Erythroblast (primary cell): ENCODE measurements at regions not wholly inside any gene's neighbourhood (a gene's known extent, or its start where the extent isn't known, plus 50 kb on each side); places are given as distances from the start of the nearest gene placed in this dataset.

Source experiments
- DNase-seq, 2 experiments: peaks; one replicate each; lab custom pipeline; 2025; lab: John Stamatoyannopoulos, UW
- GATA1 ChIP-seq: IDR thresholded peaks from 2 replicates; pipeline ENCODE4 v1.6.1; 2011; ENCODE audit warnings: low read depth, mild to moderate bottlenecking, control low read depth, low read length, moderate library complexity
- POLR2A ChIP-seq: IDR thresholded peaks from 2 replicates; pipeline ENCODE4 v1.6.1; 2011; ENCODE audit warnings: mild to moderate bottlenecking, low read length

DNA sequence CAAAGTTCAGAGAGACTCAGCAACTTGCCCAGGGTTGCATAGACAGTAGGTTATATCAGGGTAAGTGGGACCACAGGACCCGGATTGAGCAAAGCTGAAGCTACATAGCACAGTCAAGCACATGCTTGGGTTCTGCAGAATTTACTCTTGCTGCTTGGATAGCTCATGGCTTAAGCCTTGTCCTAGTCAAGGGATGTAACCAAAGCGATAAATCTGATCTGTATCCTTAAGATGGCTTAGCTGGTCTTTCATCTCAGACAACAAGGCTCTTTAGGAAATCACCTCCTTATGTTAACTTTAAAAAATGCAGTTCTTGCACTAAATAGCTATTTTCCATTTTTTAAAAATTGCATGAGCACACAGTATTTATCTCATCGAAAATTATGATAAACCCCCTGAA lies 158.5 kb downstream of the LPIN1 start:
- no peak for DNase-seq
- no peak for TF ChIP-seq POLR2A
- no peak for TF ChIP-seq GATA1

DNA sequence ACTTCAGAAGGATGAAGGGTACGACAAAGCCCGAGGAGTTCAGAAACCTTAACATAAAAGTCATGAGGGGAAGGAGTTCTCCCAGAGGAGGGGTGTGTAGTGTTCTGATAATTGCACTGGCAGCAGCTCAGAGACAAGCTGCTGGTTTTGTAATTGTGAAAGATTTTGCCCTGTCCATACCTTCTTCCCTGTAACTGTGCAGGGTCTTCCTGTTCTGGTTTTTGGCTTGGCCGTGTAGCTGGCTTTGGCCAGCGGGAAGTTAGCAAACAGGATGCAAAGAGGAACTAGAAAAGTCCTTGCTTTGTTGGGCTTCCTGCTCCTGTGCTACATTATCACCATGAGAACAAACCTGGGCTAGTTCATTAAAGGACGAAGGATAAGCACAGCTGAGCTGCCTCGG lies 160.8 kb downstream of the LPIN1 start:
- DNase-seq = no peak
- no peak for TF ChIP-seq GATA1
- no peak for TF ChIP-seq POLR2A

DNA sequence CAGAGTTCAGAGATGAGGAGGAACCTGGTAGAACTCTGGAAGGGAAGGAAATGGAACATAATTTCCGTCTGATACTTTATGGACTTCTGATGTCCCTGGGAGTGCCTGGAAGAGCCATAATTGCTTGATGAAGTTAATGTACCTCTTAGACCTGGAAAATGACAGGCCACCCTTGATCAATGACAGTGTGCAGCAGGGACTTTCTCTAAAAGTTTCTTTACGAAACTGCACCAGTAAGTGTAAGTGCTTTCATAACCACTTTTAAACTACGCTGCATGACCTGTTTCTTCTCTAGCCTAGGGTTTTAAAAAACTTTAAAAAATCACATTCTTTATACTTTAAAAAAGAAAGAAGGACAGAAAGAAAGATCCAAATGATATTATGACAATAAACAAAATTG lies 164.5 kb downstream of the LPIN1 start:
- no peak for TF ChIP-seq GATA1
- TF ChIP-seq POLR2A = no peak
- DNase-seq = no peak

DNA sequence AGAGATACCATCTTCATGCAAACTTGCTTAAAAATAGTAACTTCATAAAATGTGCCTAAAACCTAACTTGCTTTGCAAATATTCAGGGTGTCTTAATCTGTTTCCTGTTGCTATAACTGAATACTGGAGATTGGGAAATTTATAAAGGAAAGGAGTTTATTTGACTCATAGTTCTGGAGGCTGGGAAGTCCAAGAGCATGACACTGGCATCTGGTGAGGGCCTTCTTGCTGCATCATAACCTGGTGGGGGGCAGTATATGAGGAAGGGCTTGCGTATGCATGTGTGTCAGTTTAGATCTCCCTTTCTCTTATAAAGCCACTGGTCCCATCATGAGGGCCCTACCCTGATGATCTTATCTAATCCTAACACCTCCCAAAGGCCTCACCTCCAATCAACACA lies 166.5 kb downstream of the LPIN1 start:
- TF ChIP-seq POLR2A = no peak
- TF ChIP-seq GATA1 = no peak
- DNase-seq = no peak

DNA sequence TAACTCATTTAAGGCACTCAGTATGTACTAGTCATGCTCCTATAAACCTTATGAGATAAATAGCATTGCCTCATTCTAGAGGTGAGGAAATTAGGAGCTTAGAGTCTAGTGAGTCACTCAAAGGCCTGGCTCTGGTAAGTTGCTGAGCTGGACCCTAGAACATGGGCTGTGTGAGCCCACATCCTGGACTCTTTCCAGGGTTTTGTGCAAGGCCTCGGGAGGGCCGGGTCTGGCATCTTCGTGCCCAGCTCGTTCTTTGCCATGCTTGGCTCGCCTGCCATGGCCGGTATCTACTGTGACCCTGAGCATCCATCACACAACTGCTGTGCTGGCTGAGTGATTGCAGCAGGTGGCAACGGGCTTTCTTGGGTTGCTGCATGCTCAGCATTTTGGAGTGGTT lies 168.0 kb downstream of the LPIN1 start:
- DNase-seq = no peak

DNA sequence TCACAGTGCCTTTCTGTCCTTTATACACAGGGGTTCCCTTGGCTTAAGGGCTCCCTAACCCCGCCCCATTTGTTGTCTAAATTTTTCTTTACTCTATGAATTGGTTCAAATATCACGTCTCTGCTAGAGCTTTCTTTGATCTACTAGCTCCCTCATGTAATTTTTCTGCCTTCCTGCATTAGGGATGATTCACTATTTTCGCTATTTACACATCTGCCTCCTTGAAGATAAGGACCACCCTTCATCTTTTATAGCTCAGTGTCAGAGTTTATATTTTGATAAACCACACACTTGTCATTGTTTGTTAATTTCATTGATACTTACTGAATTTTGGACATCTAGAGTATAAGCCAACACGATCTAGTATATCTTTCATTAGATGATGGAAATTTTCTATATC lies 169.2 kb downstream of the LPIN1 start:
- no peak for TF ChIP-seq POLR2A
- no peak for TF ChIP-seq GATA1
- DNase-seq = no peak

More for the DNA sequence above, 168.0 kb downstream of the LPIN1 start:
- TF ChIP-seq POLR2A = no peak
- TF ChIP-seq GATA1 = no peak

DNA sequence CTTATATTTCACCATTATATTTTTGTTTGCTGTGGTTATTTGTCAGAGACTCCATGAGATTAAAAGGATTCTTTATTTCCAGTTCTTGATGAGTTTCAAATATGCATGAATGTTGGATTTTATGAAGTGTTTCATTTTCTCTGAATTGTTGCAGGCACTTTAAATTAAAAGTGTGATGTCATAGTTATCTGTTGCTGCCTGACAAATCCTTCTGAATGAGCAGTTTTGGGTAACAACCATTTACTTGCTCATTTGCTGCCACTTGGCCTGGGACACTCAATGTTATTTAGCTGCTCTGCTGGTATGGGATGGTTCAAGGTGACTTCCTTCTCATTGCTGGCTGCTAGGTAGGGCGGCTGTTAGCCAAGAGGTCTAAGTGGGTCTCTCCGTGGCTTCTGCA lies 173.5 kb downstream of the LPIN1 start:
- TF ChIP-seq POLR2A (no peak), GATA1 (no peak)
- no peak for DNase-seq

DNA sequence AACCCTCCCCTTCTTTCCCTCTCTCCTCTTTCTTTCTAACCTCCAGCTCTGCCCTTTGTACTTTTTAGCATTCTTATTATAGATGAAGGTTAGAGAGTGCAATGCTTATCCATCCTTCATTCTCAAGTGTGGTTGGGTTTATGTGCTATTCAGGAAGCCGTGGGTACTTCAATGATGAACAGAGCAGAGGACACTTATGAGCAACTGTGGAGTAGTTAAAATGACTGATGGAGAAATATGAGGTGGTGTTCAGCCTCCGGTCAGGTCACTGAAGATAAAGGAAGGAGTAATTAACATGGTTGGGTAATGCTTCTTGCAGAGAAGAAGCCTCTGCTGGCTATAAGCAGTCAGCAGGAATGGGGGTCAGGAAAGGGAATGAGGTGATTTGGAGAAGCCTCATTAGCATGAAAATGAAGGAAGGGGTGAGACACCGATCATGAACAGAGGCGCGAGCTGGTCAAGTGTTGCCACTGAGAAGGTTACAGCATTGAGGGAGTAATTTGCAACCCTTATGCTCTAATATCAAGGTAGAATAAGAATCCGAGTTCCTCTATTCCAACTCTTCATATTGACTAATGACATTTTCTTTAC lies 174.7 kb downstream of the LPIN1 start:
- no peak for TF ChIP-seq GATA1
- no peak for TF ChIP-seq POLR2A
- no peak for DNase-seq

DNA sequence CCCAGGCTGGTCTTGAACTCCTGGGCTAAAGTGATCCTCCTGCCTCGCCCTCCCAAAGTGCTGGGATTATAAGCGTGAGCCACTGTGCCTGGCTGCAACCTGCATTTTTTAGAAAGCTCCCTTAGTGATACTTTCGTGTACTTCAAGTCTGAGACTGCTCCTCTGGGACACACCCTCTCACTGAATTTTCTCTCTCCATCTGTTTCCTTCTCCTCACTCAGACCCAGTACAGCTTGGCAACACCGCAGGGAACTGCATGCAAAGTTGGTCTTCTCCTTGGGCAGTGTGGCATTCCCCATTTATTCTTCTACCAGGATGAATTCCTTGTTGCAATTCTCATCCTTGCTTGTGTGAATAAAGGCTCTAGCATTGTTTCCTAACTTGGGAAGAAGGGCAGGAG lies 175.9 kb downstream of the LPIN1 start:
- TF ChIP-seq GATA1 = no peak
- TF ChIP-seq POLR2A = no peak
- no peak for DNase-seq

DNA sequence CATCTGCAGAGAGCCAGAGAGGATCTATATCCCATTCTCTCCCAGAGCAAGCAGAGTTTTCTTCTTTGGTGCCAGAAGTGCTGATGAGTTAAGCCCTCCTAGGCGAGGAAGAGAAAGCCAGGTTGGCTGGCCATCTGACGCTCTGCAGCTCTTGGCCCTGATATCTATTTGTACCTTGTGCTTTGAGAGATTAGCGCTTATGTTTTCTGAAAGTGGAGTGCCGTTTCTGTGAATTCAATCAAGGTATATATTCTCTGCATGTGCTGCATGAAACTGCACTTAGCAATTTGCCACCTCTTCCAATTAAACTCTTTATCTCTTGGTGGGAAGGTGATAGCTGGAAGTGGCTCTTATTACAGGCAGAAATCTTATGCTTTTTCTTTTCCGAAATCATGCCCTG lies 177.5 kb downstream of the LPIN1 start:
- DNase-seq = no peak

DNA sequence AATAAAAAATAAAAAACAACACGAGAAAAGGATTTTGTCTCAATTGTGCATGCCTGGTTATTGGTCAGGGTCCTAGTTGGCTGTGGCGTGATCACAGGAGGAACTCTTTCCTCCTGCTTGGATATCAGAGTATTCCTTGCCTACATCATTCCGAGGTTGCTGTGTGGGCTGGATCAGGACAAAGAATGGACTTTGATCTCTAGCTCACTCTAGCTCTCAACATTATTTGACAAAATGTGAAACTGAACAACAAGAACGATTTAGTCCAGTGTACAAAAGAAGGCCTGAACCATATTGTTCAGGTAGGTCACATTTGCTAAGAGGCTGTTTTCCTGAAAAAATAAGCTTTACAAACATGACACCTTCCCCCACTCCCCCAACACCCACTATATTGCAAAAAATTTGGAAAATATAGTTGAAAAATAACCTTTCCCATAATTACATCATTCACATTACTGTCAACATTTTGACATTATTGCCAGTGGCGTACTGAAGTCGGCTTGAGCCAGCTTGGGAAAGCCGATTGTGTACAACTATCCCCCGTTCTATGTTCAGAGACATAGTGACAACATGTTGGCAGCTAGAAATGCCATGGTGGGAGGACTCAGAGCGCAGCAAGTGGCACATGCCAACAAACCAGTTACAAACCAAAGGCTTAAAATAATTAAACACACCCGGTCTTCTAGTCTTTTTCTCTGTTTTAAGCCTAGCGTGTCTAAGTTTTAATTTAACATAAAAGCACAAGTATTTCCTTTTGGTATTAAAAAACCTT lies 179.0 kb downstream of the LPIN1 start:
- no peak for TF ChIP-seq POLR2A
- no peak for DNase-seq

More for the DNA sequence above, 177.5 kb downstream of the LPIN1 start:
- no peak for TF ChIP-seq POLR2A
- no peak for TF ChIP-seq GATA1

DNA sequence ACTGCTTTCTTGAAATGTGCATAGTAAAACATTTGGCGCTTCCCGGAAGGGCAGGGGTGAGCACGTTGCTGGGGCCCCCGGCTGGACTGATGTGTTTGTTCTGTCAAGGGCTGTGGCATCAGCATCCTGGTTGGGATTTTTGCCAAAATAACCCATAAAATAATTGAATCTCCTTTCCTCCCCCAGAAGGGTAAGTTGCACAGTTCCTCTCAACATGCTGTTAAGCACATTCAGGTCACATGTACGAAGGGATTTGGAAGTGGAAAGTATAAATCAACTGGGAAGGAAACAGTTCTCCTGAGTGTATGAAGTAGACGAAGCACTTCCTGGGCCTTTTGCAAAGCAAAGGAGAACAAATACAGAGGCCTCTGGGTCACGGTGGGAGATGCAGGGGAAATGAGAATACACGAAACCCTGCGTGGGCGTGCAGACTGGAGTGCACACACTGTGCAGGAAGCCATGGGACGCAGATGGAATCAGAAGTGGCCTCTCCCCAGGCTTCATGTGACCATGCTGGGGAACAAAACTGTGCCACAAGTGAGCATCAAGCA lies 183.9 kb downstream of the LPIN1 start:
- DNase-seq = no peak
- TF ChIP-seq GATA1 = no peak
- TF ChIP-seq POLR2A = no peak

DNA sequence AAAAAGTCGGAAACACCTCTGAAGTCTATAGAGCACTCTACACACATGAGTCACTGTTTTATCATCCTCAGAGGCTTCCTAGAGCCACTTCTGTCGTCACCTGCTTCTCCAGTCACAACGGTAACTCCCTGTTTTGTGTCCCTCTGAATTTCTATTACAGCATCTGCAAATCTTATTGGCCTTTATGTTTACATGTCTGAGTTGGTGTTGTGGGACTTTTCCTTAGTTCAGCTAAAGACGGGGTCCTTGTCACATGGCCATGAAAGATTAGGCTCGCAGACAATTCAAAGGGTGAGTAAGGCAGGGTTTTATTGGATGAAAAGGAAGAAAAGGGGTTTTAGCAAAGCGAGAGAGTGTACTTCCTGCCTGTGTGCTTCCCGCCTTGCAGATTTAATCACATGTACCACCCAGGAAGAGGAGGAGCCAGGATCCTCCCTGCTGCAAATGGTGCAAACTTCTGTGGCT lies 185.6 kb downstream of the LPIN1 start:
- DNase-seq = no peak

DNA sequence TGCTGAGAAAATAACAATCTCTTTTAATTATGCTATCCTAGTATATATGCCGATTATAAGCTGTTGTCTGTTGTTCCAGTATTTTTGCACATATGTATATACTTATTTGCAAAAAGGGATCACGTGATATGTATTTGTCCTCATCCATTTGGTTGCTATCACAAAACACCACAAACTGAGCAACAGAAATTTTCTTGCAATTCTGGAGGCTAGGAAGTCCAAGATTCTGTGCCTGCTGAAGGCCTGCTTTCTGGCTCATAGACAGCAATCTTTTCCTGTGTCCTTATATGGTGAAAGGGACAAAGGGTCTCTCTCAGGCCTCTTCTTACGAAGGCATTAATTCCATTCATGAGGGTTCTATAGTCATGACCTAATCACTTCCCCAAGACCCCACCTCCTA lies 186.5 kb downstream of the LPIN1 start:
- DNase-seq = no peak
- TF ChIP-seq POLR2A (no peak), GATA1 (no peak)

More for the DNA sequence above, 185.6 kb downstream of the LPIN1 start:
- no peak for TF ChIP-seq POLR2A
- TF ChIP-seq GATA1 = no peak
